GM19025 (cell line): ENCODE measurements at regions not wholly inside any gene's neighbourhood (a gene's known extent, or its start where the extent isn't known, plus 50 kb on each side); places are given as distances from the start of the nearest gene placed in this dataset.
"Not testable (repeated sequence)": the region's sequence is repeated elsewhere in the genome, so short reads cannot be mapped to it uniquely, and the experiment has no call there.

Source experiments
- ATAC-seq: cut with Tn5 transposase; IDR thresholded peaks from one replicate; pipeline ENCODE4 v1.9.1; 2021; ENCODE audit warnings: mild to moderate bottlenecking, low read depth, moderate library complexity; ENCODE audit not compliant: unreplicated experiment

- ATAC-seq = no peak
These were observed 139.7 kb downstream of the EMP1 start for GRCh38 chr12:13336216-13336615.

- ATAC-seq = no peak
These were observed 132.0 kb downstream of the EMP1 start for GRCh38 chr12:13328535-13328934.

GRCh38 chr12:13326076-13326475 lies 129.6 kb downstream of the EMP1 start:
- no peak for ATAC-seq

GRCh38 chr12:13325037-13325436 lies 128.5 kb downstream of the EMP1 start:
- not testable (repeated sequence) for ATAC-seq

GRCh38 chr12:13318231-13319015 lies 121.9 kb downstream of the EMP1 start:
- ATAC-seq = no peak

GRCh38 chr12:13316587-13317246 lies 120.2 kb downstream of the EMP1 start:
- ATAC-seq = no peak

- ATAC-seq = no peak
These were observed 117.4 kb downstream of the EMP1 start for GRCh38 chr12:13313886-13314285.

GRCh38 chr12:13311551-13311950 lies 115.0 kb downstream of the EMP1 start:
- no peak for ATAC-seq

GRCh38 chr12:13307143-13307816 lies 110.8 kb downstream of the EMP1 start:
- ATAC-seq = no peak

GRCh38 chr12:13304924-13305323 lies 108.4 kb downstream of the EMP1 start:
- ATAC-seq = no peak

- ATAC-seq = no peak
These were observed 102.9 kb downstream of the EMP1 start for GRCh38 chr12:13299457-13299856.

GRCh38 chr12:13293096-13293495 lies 96.6 kb downstream of the EMP1 start:
- no peak for ATAC-seq

- ATAC-seq = no peak
These were observed 93.2 kb downstream of the EMP1 start for GRCh38 chr12:13289653-13290289.

GRCh38 chr12:13288937-13289652 lies 92.6 kb downstream of the EMP1 start:
- no peak for ATAC-seq

- no peak for ATAC-seq
These were observed 92.0 kb downstream of the EMP1 start for GRCh38 chr12:13288501-13288900.

- no peak for ATAC-seq
These were observed 87.3 kb downstream of the EMP1 start for GRCh38 chr12:13283867-13284266.

GRCh38 chr12:13282861-13283260 lies 86.3 kb downstream of the EMP1 start:
- no peak for ATAC-seq

- peak; percentile 64 for ATAC-seq
These were observed 81.8 kb downstream of the EMP1 start for GRCh38 chr12:13278249-13278787.

GRCh38 chr12:13277293-13277692 lies 80.8 kb downstream of the EMP1 start:
- no peak for ATAC-seq
